ENCODE measurements at regions not wholly inside any gene's neighbourhood (a gene's known extent, or its start where the extent isn't known, plus 50 kb on each side); places are given as distances from the start of the nearest gene placed in this dataset.

GRCh38 chr2:67564076-67564475 lies 166.9 kb downstream of the ETAA1 start:
- DNase-seq (ENCODE audit: low read depth in 1 of 2, low spot score in 1 of 2) (no peak), FAIRE-seq (no peak), ATAC-seq (no peak)
- CTCF ChIA-PET: interaction anchor here (1.0 to 4.5 kb wide), 2 partner anchors 86 to 1129 kb away, joined by 3 to 29 read pairs; partner anchors contain the start of gene MEIS1
- Histone ChIP-seq H3K4me3 (no peak overlapping the region), H3K27ac (peak overlapping the region; percentile 64 to 84), H3K4me1 (peaks cover 61% of the 10 kb centered on the region), H3K4me2 (peak overlapping the region; percentile 5; the same call in 1 of the 3 replicates), H3K9me3 (peaks cover 10% of the 10 kb centered on the region)
- 34% methylated on average over 3 of the region's 3 CpGs for WGBS (ENCODE audit: missing lambda C conversion rate)
- TF ChIP-seq JUNB (IDR thresholded peaks at IDR 0.05) (0 out of 2 replicates have a peak, but pooled peaks have one; percentile 34), FOSL2 (IDR thresholded peaks at IDR 0.05) (peak; percentile 30; the same call in 1 of the 2 replicates), FOSL2 (CRISPR knock-in tag; IDR thresholded peaks at IDR 0.05) (no peak), RCOR1 (IDR thresholded peaks at IDR 0.05; ENCODE audit: low read depth, low read length) (no peak), HEYL (CRISPR knock-in tag; IDR thresholded peaks at IDR 0.05) (no peak)
- POLR2A ChIA-PET: no interaction called here

- CTCF ChIA-PET: interaction anchor here (1.0 to 4.5 kb wide), 2 partner anchors 86 to 1130 kb away, joined by 3 to 29 read pairs; partner anchors contain the start of gene MEIS1
- peaks cover 61% of the 10 kb centered on the region for H3K4me1 ChIP-seq
- DNase-seq (ENCODE audit: low read depth in 1 of 2, low spot score in 1 of 2): no peak
- ATAC-seq: no peak
- WGBS (ENCODE audit: missing lambda C conversion rate): 77% methylated on average over 3 of the region's 3 CpGs
- POLR2A ChIA-PET: no interaction called here
- FAIRE-seq: no peak
- peak overlapping the region; percentile 64 to 84 for H3K27ac ChIP-seq
- no peak overlapping the region; the same call in 2 of the 3 replicates for H3K4me2 ChIP-seq
- H3K4me3 ChIP-seq: no peak overlapping the region
- peaks cover 8% of the 10 kb centered on the region; the same call in 2 of the 3 replicates for H3K9me3 ChIP-seq
- TF ChIP-seq PHF8 (IDR thresholded peaks at IDR 0.05; ENCODE audit: borderline replicate concordance, low read depth): no peak
- no peak for TF ChIP-seq FOSL2 (IDR thresholded peaks at IDR 0.05)
- no peak for TF ChIP-seq FOSL2 (CRISPR knock-in tag; IDR thresholded peaks at IDR 0.05)
- TF ChIP-seq CTCF (IDR thresholded peaks at IDR 0.05): no peak
- no peak for TF ChIP-seq RFX5 (IDR thresholded peaks at IDR 0.05)
- TF ChIP-seq ZSCAN20 (CRISPR knock-in tag; IDR thresholded peaks at IDR 0.05): no peak
- TF ChIP-seq POLR2A (IDR thresholded peaks at IDR 0.05; ENCODE audit: low read length): no peak
- no peak for TF ChIP-seq RNF2 (IDR thresholded peaks at IDR 0.05; ENCODE audit: borderline replicate concordance, low read depth)
- TF ChIP-seq FOSB (CRISPR knock-in tag; IDR thresholded peaks at IDR 0.05): no peak
- TF ChIP-seq KDM5A (IDR thresholded peaks at IDR 0.05): no peak
- no peak for TF ChIP-seq JUNB (IDR thresholded peaks at IDR 0.05)
- TF ChIP-seq RAD21 (conservative IDR thresholded peaks at IDR 0.05 in 1 of 2, IDR thresholded peaks at IDR 0.05 in 1 of 2): no peak
- TF ChIP-seq ATOH8 (CRISPR knock-in tag; IDR thresholded peaks at IDR 0.05; ENCODE audit: low read depth): no peak
- TF ChIP-seq RCOR1 (IDR thresholded peaks at IDR 0.05; ENCODE audit: low read depth, low read length): no peak
- TF ChIP-seq ESRRA (IDR thresholded peaks at IDR 0.05; ENCODE audit: borderline replicate concordance, low read length): no peak
- no peak for TF ChIP-seq CHD2 (IDR thresholded peaks at IDR 0.05; ENCODE audit: low read length, partially characterized antibody)
- TF ChIP-seq BHLHE40 (IDR thresholded peaks at IDR 0.05; ENCODE audit: low read depth, low read length): no peak
These were observed 167.5 kb downstream of the ETAA1 start for GRCh38 chr2:67564626-67565025.

- Histone ChIP-seq H3K4me1 (peaks cover 56% of the 10 kb centered on the region), H3K4me3 (no peak overlapping the region), H3K27ac (peak overlapping the region; percentile 64 to 84; a peak in 5 of 6 replicates), H3K4me2 (0 out of 3 replicates have a peak overlapping the region, but pooled peaks have one; percentile 5), H3K9me3 (peaks cover 8% of the 10 kb centered on the region; the same call in 2 of the 3 replicates)
- ChIA-PET POLR2A (interaction anchor here (0.6 kb wide), 1 partner anchor 167 kb away, joined by 5 read pairs; no protein-coding TSS in a partner anchor), CTCF (no interaction called here)
- ATAC-seq: no peak
- TF ChIP-seq JUNB (IDR thresholded peaks at IDR 0.05) (no peak), E2F6 (IDR thresholded peaks at IDR 0.05; ENCODE audit: borderline replicate concordance, low read depth) (no peak), ZSCAN20 (CRISPR knock-in tag; IDR thresholded peaks at IDR 0.05) (no peak), KDM5A (IDR thresholded peaks at IDR 0.05) (no peak), KDM1A (IDR thresholded peaks at IDR 0.05; ENCODE audit: low read depth) (no peak), FOSL2 (IDR thresholded peaks at IDR 0.05) (no peak), FOSL2 (CRISPR knock-in tag; IDR thresholded peaks at IDR 0.05) (no peak), CEBPB (IDR thresholded peaks at IDR 0.05) (no peak), FOXS1 (CRISPR knock-in tag; IDR thresholded peaks at IDR 0.05) (no peak), ESRRA (IDR thresholded peaks at IDR 0.05; ENCODE audit: borderline replicate concordance, low read length) (no peak), MYC (IDR thresholded peaks at IDR 0.05; ENCODE audit: borderline replicate concordance, low read length) (no peak), SREBF2 (IDR thresholded peaks at IDR 0.05) (no peak), HES2 (IDR thresholded peaks at IDR 0.05) (no peak), POLR2A (IDR thresholded peaks at IDR 0.05; ENCODE audit: low read length) (no peak), NFE2L2 (conservative IDR thresholded peaks at IDR 0.05; ENCODE audit: low read length) (no peak), ATOH8 (CRISPR knock-in tag; IDR thresholded peaks at IDR 0.05; ENCODE audit: low read depth) (no peak)
- DNase-seq (ENCODE audit: low read depth in 1 of 2, low spot score in 1 of 2): no peak
- no peak for FAIRE-seq
These were observed 168.1 kb downstream of the ETAA1 start for GRCh38 chr2:67565262-67565661.
